OCI-LY1 (cell line): ENCODE measurements at regions not wholly inside any gene's neighbourhood (a gene's known extent, or its start where the extent isn't known, plus 50 kb on each side); places are given as distances from the start of the nearest gene placed in this dataset.
A peak's percentile ranks its signal among the peaks of the same experiment; 100 is the strongest.

Source experiments
- H2AFZ ChIP-seq: fragments of 200-600 bp; sonication (generic), shearing (Covaris generic); 2 replicates; pipeline ENCODE4 v1.6.0; 2014; ENCODE audit warnings: antibody characterized with exemption, mild to moderate bottlenecking, low read length
- H3F3A ChIP-seq: fragments of 200-600 bp; sonication (generic), shearing (Covaris generic); 2 replicates; pipeline ENCODE4 v1.6.0; 2014; ENCODE audit warnings: mild to moderate bottlenecking, antibody characterized with exemption, low read length, moderate library complexity; ENCODE audit not compliant: insufficient read depth
- H3K27ac ChIP-seq: fragments of 200-600 bp; sonication (generic); 2 replicates; pipeline ENCODE4 v1.5.1; 2014; ENCODE audit warnings: low read length, mixed run types, mild to moderate bottlenecking, low read depth; ENCODE audit not compliant: poor library complexity, severe bottlenecking
- H3K27me3 ChIP-seq: fragments of 200-600 bp; sonication (generic); 2 replicates; pipeline ENCODE4 v1.6.0; 2014; ENCODE audit warnings: antibody characterized with exemption, mild to moderate bottlenecking, low read length, moderate library complexity; ENCODE audit not compliant: insufficient read depth
- H3K36me3 ChIP-seq: fragments of 200-600 bp; sonication (generic); 2 replicates; pipeline ENCODE4 v1.6.1; 2014; ENCODE audit warnings: mild to moderate bottlenecking, antibody characterized with exemption, low read length, moderate library complexity, mixed read lengths; ENCODE audit not compliant: insufficient read depth
- H3K4me1 ChIP-seq: fragments of 200-600 bp; sonication (generic); 2 replicates; pipeline ENCODE4 v1.5.1; 2014; ENCODE audit warnings: mild to moderate bottlenecking, low read length, moderate library complexity; ENCODE audit not compliant: insufficient read depth, severe bottlenecking
- H3K4me2 ChIP-seq: fragments of 200-600 bp; sonication (generic), shearing (Covaris generic); 2 replicates; pipeline ENCODE4 v1.6.1; 2014; ENCODE audit warnings: low read length
- H3K4me3 ChIP-seq: fragments of 200-600 bp; sonication (generic); 2 replicates; pipeline ENCODE4 v1.5.1; 2014; ENCODE audit warnings: low read length, low read depth, mild to moderate bottlenecking, mixed read lengths; ENCODE audit not compliant: poor library complexity, severe bottlenecking
- H3K79me2 ChIP-seq: fragments of 200-600 bp; shearing (Covaris generic); 2 replicates; pipeline ENCODE4 v1.6.1; 2016; ENCODE audit warnings: mixed run types, low read length, mixed read lengths; ENCODE audit not compliant: insufficient read depth
- H3K9ac ChIP-seq: fragments of 200-600 bp; sonication (generic), shearing (Covaris generic); 2 replicates; pipeline ENCODE4 v1.6.1; 2014; ENCODE audit warnings: mild to moderate bottlenecking, low read length, mixed read lengths
- H3K9me2 ChIP-seq: fragments of 200-600 bp; sonication (generic), shearing (Covaris generic); 2 replicates; pipeline ENCODE4 v1.6.1; 2014; ENCODE audit warnings: low read depth, mild to moderate bottlenecking, low read length, mixed read lengths
- H3K9me3 ChIP-seq: fragments of 200-600 bp; shearing (Covaris generic); 2 replicates; pipeline ENCODE4 v1.6.1; 2014; ENCODE audit warnings: low read length, mixed read lengths
- H4K20me1 ChIP-seq: fragments of 200-600 bp; sonication (generic), shearing (Covaris generic); 2 replicates; pipeline ENCODE4 v1.6.0; 2016; ENCODE audit warnings: mild to moderate bottlenecking, low read length; ENCODE audit not compliant: insufficient read depth
- CTCF ChIP-seq: fragments of 200-600 bp; sonication (generic), shearing (Covaris generic); IDR thresholded peaks from 2 replicates; pipeline ENCODE4 v1.5.1; 2017; ENCODE audit warnings: mild to moderate bottlenecking, antibody characterized with exemption, low read length, moderate library complexity, mixed read lengths
- EZH2 ChIP-seq: fragments of 200-600 bp; sonication (generic), shearing (Covaris generic); IDR thresholded peaks from 2 replicates; pipeline ENCODE4 v1.8.0; 2017; ENCODE audit warnings: borderline replicate concordance, mixed run types, mild to moderate bottlenecking, antibody characterized with exemption, low read length, moderate library complexity, mixed read lengths

- Histone ChIP-seq H3F3A (no peaks in the 10 kb centered on the region), H3K4me1 (no peaks in the 10 kb centered on the region), H3K4me2 (no peak overlapping the region), H4K20me1 (no peaks in the 10 kb centered on the region), H3K9me3 (peaks cover under 1% of the 10 kb centered on the region; the same call in 1 of the 2 replicates), H3K9me2 (no peaks in the 10 kb centered on the region), H3K27me3 (peaks cover 4% of the 10 kb centered on the region; the same call in 1 of the 2 replicates), H2AFZ (no peak overlapping the region), H3K27ac (no peak overlapping the region), H3K9ac (no peak overlapping the region), H3K36me3 (no peaks in the 10 kb centered on the region; the same call in 1 of the 2 replicates), H3K79me2 (no peaks in the 10 kb centered on the region), H3K4me3 (no peak overlapping the region)
- TF ChIP-seq CTCF, result no peak
- TF ChIP-seq EZH2, result no peak
These were observed 116.6 kb downstream of the IRF8 start for GRCh38 chr16:86015606-86016005.

DNA sequence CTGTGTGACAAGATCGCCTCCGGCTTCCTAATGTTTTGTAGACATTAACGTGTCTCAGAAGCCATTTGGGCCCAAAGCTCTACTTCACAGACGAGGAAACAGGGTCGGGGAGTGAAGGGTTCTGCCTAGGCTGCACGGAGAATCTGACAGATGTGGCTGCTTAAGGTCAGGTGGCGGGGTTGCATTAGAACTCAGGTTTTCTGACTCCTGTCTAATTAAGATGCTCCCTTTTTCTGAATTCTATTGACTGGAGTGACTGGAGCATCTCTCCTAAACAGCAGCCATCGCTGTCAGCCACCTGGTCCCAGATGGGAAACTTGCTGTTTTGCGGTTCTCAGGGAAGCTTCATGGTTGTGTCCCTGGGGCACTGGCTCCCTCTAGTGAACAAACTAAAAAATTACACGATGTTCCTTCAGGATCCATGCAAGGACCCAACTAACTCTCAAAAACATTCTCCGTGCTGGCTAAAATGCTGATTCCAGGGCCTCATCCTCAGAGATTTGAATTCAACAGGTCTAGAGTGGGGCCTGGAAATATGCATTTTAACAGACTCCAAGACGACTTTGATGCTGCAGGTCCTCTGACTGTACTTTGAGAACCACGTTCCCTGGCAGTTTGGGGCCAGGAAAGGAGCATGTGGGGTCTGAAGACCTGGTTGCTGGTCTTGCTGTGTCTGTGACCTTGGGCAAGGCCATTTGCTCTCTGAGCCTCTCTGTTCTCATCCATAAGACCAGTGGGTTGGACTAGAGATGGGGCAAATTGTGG, 117.4 kb downstream of the IRF8 start:
- H3K4me1 ChIP-seq, result no peaks in the 10 kb centered on the region
- no peak overlapping the region for H2AFZ ChIP-seq
- H3K27ac ChIP-seq, result no peak overlapping the region
- peak; percentile 76; the same call in 1 of the 2 replicates for TF ChIP-seq CTCF
- TF ChIP-seq EZH2, result no peak
- peaks cover 4% of the 10 kb centered on the region; the same call in 1 of the 2 replicates for H3K27me3 ChIP-seq
- H3F3A ChIP-seq, result no peaks in the 10 kb centered on the region
- H3K79me2 ChIP-seq, result no peaks in the 10 kb centered on the region
- H3K9ac ChIP-seq, result no peak overlapping the region
- no peaks in the 10 kb centered on the region; the same call in 1 of the 2 replicates for H3K36me3 ChIP-seq
- no peaks in the 10 kb centered on the region for H3K9me2 ChIP-seq
- H4K20me1 ChIP-seq, result no peaks in the 10 kb centered on the region
- no peak overlapping the region for H3K4me2 ChIP-seq
- H3K4me3 ChIP-seq, result no peak overlapping the region
- H3K9me3 ChIP-seq, result peaks cover 5% of the 10 kb centered on the region; the same call in 1 of the 2 replicates

DNA sequence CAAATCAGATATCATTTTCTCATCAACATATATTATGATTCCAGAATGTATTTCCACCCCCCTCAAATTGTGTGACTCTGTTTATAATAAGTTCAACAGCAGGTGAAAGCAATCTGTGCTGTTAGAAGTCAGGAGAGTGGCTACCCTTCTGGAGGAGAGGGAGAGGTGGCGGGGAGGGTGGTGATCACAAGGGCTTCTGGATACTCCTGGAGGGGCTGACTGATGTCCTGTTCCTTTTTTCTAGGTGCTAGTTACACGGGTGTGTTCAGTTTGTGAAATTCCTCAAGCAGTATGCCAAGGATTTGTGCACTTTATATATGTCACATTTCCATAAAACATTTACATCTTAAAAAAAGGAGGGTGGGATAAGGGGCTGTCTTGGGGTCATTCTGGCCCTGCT, 119.1 kb downstream of the IRF8 start:
- peaks cover 5% of the 10 kb centered on the region; the same call in 1 of the 2 replicates for H3K9me3 ChIP-seq
- no peak overlapping the region for H3K4me3 ChIP-seq
- no peaks in the 10 kb centered on the region for H3K79me2 ChIP-seq
- no peak overlapping the region for H3K27ac ChIP-seq
- no peak overlapping the region for H3K9ac ChIP-seq
- no peak overlapping the region for H2AFZ ChIP-seq
- H3K27me3 ChIP-seq, result peaks cover 4% of the 10 kb centered on the region; the same call in 1 of the 2 replicates
- no peaks in the 10 kb centered on the region for H3F3A ChIP-seq
- H4K20me1 ChIP-seq, result no peaks in the 10 kb centered on the region
- TF ChIP-seq CTCF (no peak), EZH2 (no peak)
- H3K36me3 ChIP-seq, result no peaks in the 10 kb centered on the region; the same call in 1 of the 2 replicates
- no peaks in the 10 kb centered on the region for H3K9me2 ChIP-seq
- no peaks in the 10 kb centered on the region for H3K4me1 ChIP-seq
- no peak overlapping the region for H3K4me2 ChIP-seq
